ENCODE measurements at regions not wholly inside any gene's neighbourhood (a gene's known extent, or its start where the extent isn't known, plus 50 kb on each side); places are given as distances from the start of the nearest gene placed in this dataset.

GRCh38 chr2:122216901-122217300 lies 461.4 kb downstream of the TSN start:
- H3K4me3 Mint-ChIP-seq: no peak overlapping the region
- H3K36me3 Mint-ChIP-seq (ENCODE audit: low read depth): no peaks in the 10 kb centered on the region
- no peak overlapping the region for H3K27ac Mint-ChIP-seq
- peaks cover 4% of the 10 kb centered on the region for H3K27me3 Mint-ChIP-seq (ENCODE audit: low read depth)
- H3K9me3 Mint-ChIP-seq: no peaks in the 10 kb centered on the region
- H3K4me1 Mint-ChIP-seq: no peaks in the 10 kb centered on the region
- no peak for TF ChIP-seq CTCF (IDR thresholded peaks at IDR 0.05; ENCODE audit: unreplicated experiment in 3 of 3)

GRCh38 chr2:122218596-122218995 lies 463.1 kb downstream of the TSN start:
- TF ChIP-seq CTCF (IDR thresholded peaks at IDR 0.05; ENCODE audit: unreplicated experiment in 3 of 3): no peak
- H3K4me1 Mint-ChIP-seq: no peaks in the 10 kb centered on the region
- H3K9me3 Mint-ChIP-seq: no peaks in the 10 kb centered on the region
- H3K27me3 Mint-ChIP-seq (ENCODE audit: low read depth): peaks cover 4% of the 10 kb centered on the region
- no peak overlapping the region for H3K4me3 Mint-ChIP-seq
- H3K27ac Mint-ChIP-seq: no peak overlapping the region
- no peaks in the 10 kb centered on the region for H3K36me3 Mint-ChIP-seq (ENCODE audit: low read depth)

GRCh38 chr2:122219504-122219903 lies 464.1 kb downstream of the TSN start:
- TF ChIP-seq CTCF (IDR thresholded peaks at IDR 0.05; ENCODE audit: unreplicated experiment in 3 of 3): no peak
- Mint-ChIP-seq H3K9me3 (no peaks in the 10 kb centered on the region), H3K27ac (no peak overlapping the region), H3K4me3 (no peak overlapping the region), H3K27me3 (ENCODE audit: low read depth) (peaks cover 8% of the 10 kb centered on the region), H3K4me1 (no peaks in the 10 kb centered on the region), H3K36me3 (ENCODE audit: low read depth) (no peaks in the 10 kb centered on the region)

- Mint-ChIP-seq H3K4me3 (no peak overlapping the region), H3K27me3 (ENCODE audit: low read depth) (peaks cover 3% of the 10 kb centered on the region), H3K36me3 (ENCODE audit: low read depth) (no peaks in the 10 kb centered on the region), H3K27ac (no peak overlapping the region), H3K4me1 (no peaks in the 10 kb centered on the region), H3K9me3 (no peaks in the 10 kb centered on the region)
- TF ChIP-seq CTCF (IDR thresholded peaks at IDR 0.05; ENCODE audit: unreplicated experiment in 3 of 3): no peak
Measured at GRCh38 chr2:122221665-122222064, 466.2 kb downstream of the TSN start.

- H3K36me3 Mint-ChIP-seq (ENCODE audit: low read depth): no peaks in the 10 kb centered on the region
- no peaks in the 10 kb centered on the region for H3K4me1 Mint-ChIP-seq
- no peak overlapping the region for H3K4me3 Mint-ChIP-seq
- peaks cover 11% of the 10 kb centered on the region for H3K27me3 Mint-ChIP-seq (ENCODE audit: low read depth)
- no peaks in the 10 kb centered on the region for H3K9me3 Mint-ChIP-seq
- no peak for TF ChIP-seq CTCF (IDR thresholded peaks at IDR 0.05; ENCODE audit: unreplicated experiment in 3 of 3)
- H3K27ac Mint-ChIP-seq: no peak overlapping the region
Measured at GRCh38 chr2:122231296-122231695, 475.8 kb downstream of the TSN start.

GRCh38 chr2:122233372-122233771 lies 477.9 kb downstream of the TSN start:
- Mint-ChIP-seq H3K27me3 (ENCODE audit: low read depth) (peaks cover 6% of the 10 kb centered on the region), H3K4me1 (peaks cover 4% of the 10 kb centered on the region), H3K36me3 (ENCODE audit: low read depth) (no peaks in the 10 kb centered on the region), H3K4me3 (no peak overlapping the region), H3K9me3 (no peaks in the 10 kb centered on the region), H3K27ac (no peak overlapping the region)
- no peak for TF ChIP-seq CTCF (IDR thresholded peaks at IDR 0.05; ENCODE audit: unreplicated experiment in 3 of 3)
